ENCODE measurements at regions not wholly inside any gene's neighbourhood (a gene's known extent, or its start where the extent isn't known, plus 50 kb on each side); places are given as distances from the start of the nearest gene placed in this dataset.
"Not testable (repeated sequence)": the region's sequence is repeated elsewhere in the genome, so short reads cannot be mapped to it uniquely, and the experiment has no call there.

DNA sequence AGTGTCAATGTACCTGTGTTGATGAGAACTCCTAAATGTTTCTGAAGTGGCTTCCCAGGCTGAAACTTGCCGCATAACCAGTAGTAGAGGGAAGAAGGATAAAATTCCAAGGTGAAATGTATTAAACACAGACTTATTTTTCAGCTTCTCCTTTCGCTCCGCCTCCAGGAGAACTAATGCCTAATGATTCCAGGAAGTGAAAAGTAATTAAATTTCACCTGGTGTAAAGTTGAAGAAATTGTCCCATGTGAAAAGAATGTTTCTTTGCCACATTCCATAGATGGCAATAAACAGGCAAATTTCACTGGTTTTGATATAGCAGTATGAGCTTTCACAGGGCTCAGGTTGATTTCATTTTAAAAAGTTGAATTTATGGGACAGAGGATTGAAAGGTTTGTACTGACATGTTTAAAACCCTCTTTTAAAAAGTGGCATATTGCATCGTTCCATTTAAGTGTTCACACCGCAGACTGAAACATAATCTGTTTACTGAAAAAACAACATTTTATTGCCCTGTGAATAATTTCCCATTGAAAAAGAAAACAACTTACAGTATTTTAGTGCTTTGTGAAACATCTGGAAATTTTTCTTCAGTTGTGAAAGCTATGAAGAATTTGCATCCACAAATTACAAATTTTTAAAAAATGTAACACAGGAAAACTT is 453.4 kb upstream of the NFE2L3 start:
- no peak for DNase-seq
- no peaks in the 10 kb centered on the region for H3K36me3 ChIP-seq
- H3K9me3 ChIP-seq (replicated peaks), result peaks cover 3% of the 10 kb centered on the region
- no peak overlapping the region for H3K4me3 ChIP-seq
- no peaks in the 10 kb centered on the region for H3K27me3 ChIP-seq (ENCODE audit: low read depth)
- no peak overlapping the region for H3K27ac ChIP-seq (replicated peaks)
- TF ChIP-seq, protein P1, sequence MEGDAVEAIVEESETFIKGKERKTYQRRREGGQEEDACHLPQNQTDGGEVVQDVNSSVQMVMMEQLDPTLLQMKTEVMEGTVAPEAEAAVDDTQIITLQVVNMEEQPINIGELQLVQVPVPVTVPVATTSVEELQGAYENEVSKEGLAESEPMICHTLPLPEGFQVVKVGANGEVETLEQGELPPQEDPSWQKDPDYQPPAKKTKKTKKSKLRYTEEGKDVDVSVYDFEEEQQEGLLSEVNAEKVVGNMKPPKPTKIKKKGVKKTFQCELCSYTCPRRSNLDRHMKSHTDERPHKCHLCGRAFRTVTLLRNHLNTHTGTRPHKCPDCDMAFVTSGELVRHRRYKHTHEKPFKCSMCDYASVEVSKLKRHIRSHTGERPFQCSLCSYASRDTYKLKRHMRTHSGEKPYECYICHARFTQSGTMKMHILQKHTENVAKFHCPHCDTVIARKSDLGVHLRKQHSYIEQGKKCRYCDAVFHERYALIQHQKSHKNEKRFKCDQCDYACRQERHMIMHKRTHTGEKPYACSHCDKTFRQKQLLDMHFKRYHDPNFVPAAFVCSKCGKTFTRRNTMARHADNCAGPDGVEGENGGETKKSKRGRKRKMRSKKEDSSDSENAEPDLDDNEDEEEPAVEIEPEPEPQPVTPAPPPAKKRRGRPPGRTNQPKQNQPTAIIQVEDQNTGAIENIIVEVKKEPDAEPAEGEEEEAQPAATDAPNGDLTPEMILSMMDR (IDR thresholded peaks at IDR 0.05; ENCODE audit: borderline replicate concordance), result no peak
- H3K4me1 ChIP-seq, result peaks cover 5% of the 10 kb centered on the region
- intact Hi-C loops (cut with micrococcal nuclease), result no loop called here

DNA sequence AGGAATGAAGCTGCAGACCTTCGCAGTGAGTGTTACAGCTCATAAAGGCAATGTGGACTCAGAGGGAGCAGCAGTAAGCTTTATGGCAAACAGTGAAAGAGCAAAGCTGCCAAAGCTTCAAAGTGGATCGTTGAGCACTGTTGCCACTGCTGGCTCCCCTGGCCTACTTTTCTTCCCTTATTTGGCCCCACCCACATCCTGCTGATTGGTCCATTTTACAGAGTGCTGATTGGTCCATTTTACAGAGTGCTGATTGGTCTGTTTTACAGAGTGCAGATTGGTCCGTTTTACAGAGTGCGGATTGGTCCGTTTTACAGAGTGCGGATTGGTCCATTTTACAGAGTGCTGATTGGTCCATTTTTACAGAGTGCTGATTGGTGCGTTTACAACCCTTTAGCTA is 451.9 kb upstream of the NFE2L3 start:
- H3K36me3 ChIP-seq; H3K4me3 ChIP-seq; H3K4me1 ChIP-seq; DNase-seq; H3K9me3 ChIP-seq (replicated peaks); intact Hi-C loops (cut with micrococcal nuclease); H3K27ac ChIP-seq (replicated peaks); H3K27me3 ChIP-seq (ENCODE audit: low read depth): not testable (repeated sequence)

DNA sequence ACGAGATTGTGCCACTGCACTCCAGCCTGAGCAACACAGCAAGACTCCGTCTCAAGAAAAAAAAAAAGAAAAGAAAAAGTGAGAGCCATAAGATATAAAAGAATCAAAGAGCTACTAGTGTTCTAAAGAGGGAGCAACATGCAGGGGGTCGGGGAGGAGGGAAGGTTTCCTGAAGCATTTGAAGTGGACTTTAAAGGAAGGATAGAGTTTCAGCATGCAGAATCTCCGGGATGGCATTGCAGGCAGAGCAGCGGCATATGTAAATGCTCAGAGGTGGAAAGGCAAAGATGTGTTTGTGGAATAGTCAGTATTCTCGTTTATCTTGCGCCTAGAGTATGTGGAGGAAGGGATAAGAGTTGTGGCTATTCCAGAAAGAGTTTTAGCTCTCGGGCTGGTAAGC is 447.6 kb upstream of the NFE2L3 start:
- Histone ChIP-seq H3K27ac (replicated peaks) (no peak overlapping the region), H3K4me3 (no peak overlapping the region), H3K9me3 (replicated peaks) (peaks cover 3% of the 10 kb centered on the region), H3K4me1 (no peaks in the 10 kb centered on the region), H3K36me3 (no peaks in the 10 kb centered on the region), H3K27me3 (ENCODE audit: low read depth) (no peaks in the 10 kb centered on the region)
- TF ChIP-seq, protein P1 (IDR thresholded peaks at IDR 0.05; ENCODE audit: borderline replicate concordance), result no peak
- DNase-seq, result no peak
- intact Hi-C loops (cut with micrococcal nuclease), result no loop called here

DNA sequence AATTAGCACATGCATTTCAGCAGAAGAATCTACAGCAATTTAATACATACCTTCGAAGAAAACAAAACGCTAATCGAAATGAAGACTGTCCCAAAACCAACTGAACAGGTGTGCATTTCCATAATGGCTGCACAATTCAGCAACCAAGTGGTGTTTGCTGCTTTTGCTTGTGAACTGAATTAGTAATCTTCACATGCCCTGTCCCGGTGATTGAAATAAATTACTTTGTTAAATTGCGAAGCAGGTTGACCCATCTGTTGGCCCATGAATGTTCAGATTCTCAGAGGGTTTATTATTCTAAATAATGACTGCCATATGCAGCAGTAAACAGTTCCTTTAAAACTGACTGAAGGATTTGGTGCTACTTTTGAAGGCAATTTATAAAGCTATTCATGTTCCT is 445.2 kb upstream of the NFE2L3 start:
- H3K9me3 ChIP-seq (replicated peaks), result no peaks in the 10 kb centered on the region
- TF ChIP-seq, protein P1 (IDR thresholded peaks at IDR 0.05; ENCODE audit: borderline replicate concordance), result no peak
- no peak overlapping the region for H3K27ac ChIP-seq (replicated peaks)
- H3K4me1 ChIP-seq, result peaks cover 11% of the 10 kb centered on the region
- no peaks in the 10 kb centered on the region for H3K36me3 ChIP-seq
- intact Hi-C loops (cut with micrococcal nuclease), result no loop called here
- no peak overlapping the region for H3K4me3 ChIP-seq
- no peak for DNase-seq
- H3K27me3 ChIP-seq (ENCODE audit: low read depth), result no peaks in the 10 kb centered on the region

DNA sequence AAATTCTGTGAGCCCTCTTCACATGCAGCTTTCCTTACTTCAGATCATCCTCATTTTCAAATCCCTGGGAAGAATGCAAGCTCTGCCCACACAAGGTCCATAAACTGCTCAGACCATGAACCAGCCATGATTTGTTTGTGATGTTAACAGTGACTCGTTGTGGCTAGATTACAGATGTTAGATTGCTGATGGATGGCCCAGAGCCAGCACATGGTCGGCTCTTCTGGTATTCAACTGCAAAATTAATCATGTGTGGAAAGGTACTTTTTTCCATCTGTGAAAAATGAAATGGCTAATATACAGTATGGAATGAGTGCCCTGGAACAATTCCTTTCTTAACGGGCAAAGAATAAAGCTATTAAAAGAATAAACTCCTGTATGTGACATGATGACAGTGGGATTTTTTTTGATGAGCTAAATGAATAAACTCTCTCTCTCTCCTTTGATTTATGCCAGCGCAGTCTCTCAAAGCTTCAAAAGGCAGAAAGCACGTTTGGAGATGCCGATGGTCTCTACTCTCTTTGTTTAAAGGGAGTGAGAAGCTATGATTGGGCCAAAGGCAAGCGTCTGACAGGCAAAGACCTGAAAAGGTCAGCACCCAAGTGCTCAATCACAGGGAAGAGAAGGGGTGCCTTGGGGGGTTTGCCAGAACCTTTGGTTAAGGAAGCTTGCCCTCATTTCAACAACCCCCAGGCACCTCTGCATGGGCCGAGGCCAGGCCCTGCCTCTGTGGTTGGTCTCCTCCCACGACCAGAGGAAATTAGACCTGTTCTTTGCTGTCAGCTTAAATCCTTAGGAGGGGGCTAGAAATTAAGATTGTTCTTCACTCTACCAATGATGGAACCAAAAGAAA is 444.0 kb upstream of the NFE2L3 start:
- Histone ChIP-seq H3K27ac (replicated peaks) (peak overlapping the region; percentile 15), H3K4me3 (no peak overlapping the region), H3K9me3 (replicated peaks) (no peaks in the 10 kb centered on the region), H3K36me3 (no peaks in the 10 kb centered on the region), H3K27me3 (ENCODE audit: low read depth) (no peaks in the 10 kb centered on the region), H3K4me1 (peaks cover 23% of the 10 kb centered on the region)
- DNase-seq, result no peak
- intact Hi-C loops (cut with micrococcal nuclease), result no loop called here
- TF ChIP-seq, protein P1 (IDR thresholded peaks at IDR 0.05; ENCODE audit: borderline replicate concordance), result no peak

DNA sequence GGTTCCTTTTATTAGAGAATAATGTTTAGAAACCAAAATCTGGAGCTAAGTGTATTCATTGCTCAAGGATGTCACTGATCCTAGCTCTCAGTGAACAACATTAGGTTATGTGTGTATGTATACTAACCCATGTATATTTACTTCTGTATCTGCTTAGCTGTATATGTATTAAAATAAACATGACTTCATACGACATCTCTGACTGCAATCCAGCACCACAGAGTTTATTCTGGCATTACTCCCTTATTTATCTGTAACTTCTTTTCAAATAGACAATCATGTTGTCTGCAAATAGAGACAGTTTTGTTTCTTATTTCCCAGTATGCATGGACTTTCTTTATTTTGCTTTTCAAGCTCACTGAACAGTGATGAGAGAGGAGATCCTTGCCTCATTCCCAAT is 441.0 kb upstream of the NFE2L3 start:
- intact Hi-C loops (cut with micrococcal nuclease), result loop anchor here (10.0 kb wide), 1 partner anchor 134 kb away; no protein-coding TSS in a partner anchor
- no peak overlapping the region for H3K4me3 ChIP-seq
- peaks cover 36% of the 10 kb centered on the region for H3K4me1 ChIP-seq
- H3K27me3 ChIP-seq (ENCODE audit: low read depth), result no peaks in the 10 kb centered on the region
- H3K36me3 ChIP-seq, result no peaks in the 10 kb centered on the region
- no peak for DNase-seq
- H3K27ac ChIP-seq (replicated peaks), result peak overlapping the region; percentile 53
- H3K9me3 ChIP-seq (replicated peaks), result no peaks in the 10 kb centered on the region
- TF ChIP-seq, protein P1 (IDR thresholded peaks at IDR 0.05; ENCODE audit: borderline replicate concordance), result no peak

Data from left ventricle myocardium inferior (tissue), 1 donor.